ENCODE measurements at regions not wholly inside any gene's neighbourhood (a gene's known extent, or its start where the extent isn't known, plus 50 kb on each side); places are given as distances from the start of the nearest gene placed in this dataset.

DNA sequence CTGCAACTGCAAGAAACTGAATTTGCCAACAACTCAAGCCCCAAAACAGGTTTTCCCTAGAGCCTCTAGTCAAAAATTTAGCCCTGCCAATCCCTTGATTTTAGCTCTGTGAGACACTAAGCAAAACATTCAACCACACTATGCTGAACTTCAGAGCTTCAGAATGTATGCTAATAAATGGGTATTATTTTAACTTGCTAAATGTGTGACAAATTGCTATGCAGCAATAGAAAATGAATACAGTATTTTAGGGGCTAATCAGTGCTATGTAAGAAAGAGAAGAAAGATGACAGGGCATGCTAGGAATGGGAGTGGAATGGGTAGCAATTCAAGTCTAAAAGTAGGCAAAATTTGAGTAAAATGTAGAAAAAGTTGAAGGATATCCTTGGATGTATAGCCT lies 223.9 kb upstream of the NOL4 start:
- TF ChIP-seq, protein P1, sequence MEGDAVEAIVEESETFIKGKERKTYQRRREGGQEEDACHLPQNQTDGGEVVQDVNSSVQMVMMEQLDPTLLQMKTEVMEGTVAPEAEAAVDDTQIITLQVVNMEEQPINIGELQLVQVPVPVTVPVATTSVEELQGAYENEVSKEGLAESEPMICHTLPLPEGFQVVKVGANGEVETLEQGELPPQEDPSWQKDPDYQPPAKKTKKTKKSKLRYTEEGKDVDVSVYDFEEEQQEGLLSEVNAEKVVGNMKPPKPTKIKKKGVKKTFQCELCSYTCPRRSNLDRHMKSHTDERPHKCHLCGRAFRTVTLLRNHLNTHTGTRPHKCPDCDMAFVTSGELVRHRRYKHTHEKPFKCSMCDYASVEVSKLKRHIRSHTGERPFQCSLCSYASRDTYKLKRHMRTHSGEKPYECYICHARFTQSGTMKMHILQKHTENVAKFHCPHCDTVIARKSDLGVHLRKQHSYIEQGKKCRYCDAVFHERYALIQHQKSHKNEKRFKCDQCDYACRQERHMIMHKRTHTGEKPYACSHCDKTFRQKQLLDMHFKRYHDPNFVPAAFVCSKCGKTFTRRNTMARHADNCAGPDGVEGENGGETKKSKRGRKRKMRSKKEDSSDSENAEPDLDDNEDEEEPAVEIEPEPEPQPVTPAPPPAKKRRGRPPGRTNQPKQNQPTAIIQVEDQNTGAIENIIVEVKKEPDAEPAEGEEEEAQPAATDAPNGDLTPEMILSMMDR (IDR thresholded peaks at IDR 0.05): no peak
- no peak for TF ChIP-seq POLR2A (IDR thresholded peaks at IDR 0.05)

Data from uterus (tissue), 2 donors.